Astrocyte (in vitro differentiated cells and primary cell): ENCODE measurements at regions not wholly inside any gene's neighbourhood (a gene's known extent, or its start where the extent isn't known, plus 50 kb on each side); places are given as distances from the start of the nearest gene placed in this dataset.
"Not testable (repeated sequence)": the region's sequence is repeated elsewhere in the genome, so short reads cannot be mapped to it uniquely, and the experiment has no call there.

Source experiments
- DNase-seq: peaks from one replicate; pipeline ENCODE4 v3.0.0-alpha.2; 2010; ENCODE audit warnings: low read depth
- FAIRE-seq: peaks from 2 replicates; lab custom pipeline; 2011; peaks lifted over from hg19 to GRCh38; lab: Jason Lieb, UNC
- H2AFZ ChIP-seq: 2 replicates; pipeline ENCODE4 v1.6.0; 2012; ENCODE audit warnings: low read depth, low read length, inconsistent platforms
- H3K27ac ChIP-seq: 2 replicates; pipeline ENCODE4 v1.5.1; 2011; ENCODE audit warnings: low read depth, low read length, inconsistent platforms
- H3K27me3 ChIP-seq: 2 replicates; pipeline ENCODE4 v1.6.0; 2011; ENCODE audit warnings: low read length, inconsistent platforms; ENCODE audit not compliant: insufficient read depth
- H3K36me3 ChIP-seq: 2 replicates; pipeline ENCODE4 v1.5.1; 2011; ENCODE audit warnings: low read length, inconsistent platforms; ENCODE audit not compliant: insufficient read depth
- H3K4me1 ChIP-seq: 2 replicates; pipeline ENCODE4 v1.5.1; 2011; ENCODE audit warnings: low read length, inconsistent platforms; ENCODE audit not compliant: insufficient read depth
- H3K4me2 ChIP-seq: 2 replicates; pipeline ENCODE4 v1.6.0; 2012; ENCODE audit warnings: low read length, inconsistent platforms
- H3K4me3 ChIP-seq: 2 replicates; pipeline ENCODE4 v1.5.1; 2011; ENCODE audit warnings: low read depth, mild to moderate bottlenecking, low read length, inconsistent platforms; ENCODE audit not compliant: insufficient read depth
- H3K79me2 ChIP-seq: 2 replicates; pipeline ENCODE4 v1.6.0; 2012; ENCODE audit warnings: mild to moderate bottlenecking, low read length, inconsistent platforms; ENCODE audit not compliant: insufficient read depth
- H3K9ac ChIP-seq: 2 replicates; pipeline ENCODE4 v1.6.0; 2012; ENCODE audit warnings: mild to moderate bottlenecking, low read length, inconsistent platforms
- H3K9me3 ChIP-seq: 2 replicates; pipeline ENCODE4 v1.5.1; 2012; ENCODE audit warnings: low read depth, mild to moderate bottlenecking, low read length, inconsistent platforms; ENCODE audit not compliant: insufficient read depth
- H4K20me1 ChIP-seq: 2 replicates; pipeline ENCODE4 v1.6.0; 2012; ENCODE audit warnings: low read length, inconsistent platforms; ENCODE audit not compliant: insufficient read depth
- H3K27ac Mint-ChIP-seq: one replicate; pipeline ENCODE4 v1.8.0; 2021; ENCODE audit warnings: mild to moderate bottlenecking, mixed read lengths; ENCODE audit not compliant: unreplicated experiment
- H3K27me3 Mint-ChIP-seq: one replicate; pipeline ENCODE4 v1.8.0; 2021; ENCODE audit warnings: low read depth, mixed read lengths; ENCODE audit not compliant: unreplicated experiment
- H3K36me3 Mint-ChIP-seq: one replicate; pipeline ENCODE4 v1.8.0; 2021; ENCODE audit warnings: low read depth, mixed read lengths; ENCODE audit not compliant: unreplicated experiment
- H3K4me1 Mint-ChIP-seq: one replicate; pipeline ENCODE4 v1.8.0; 2021; ENCODE audit warnings: low read depth, mixed read lengths; ENCODE audit not compliant: unreplicated experiment
- H3K4me3 Mint-ChIP-seq: one replicate; pipeline ENCODE4 v1.8.0; 2021; ENCODE audit warnings: mild to moderate bottlenecking, moderate library complexity, mixed read lengths; ENCODE audit not compliant: unreplicated experiment
- H3K9me3 Mint-ChIP-seq: one replicate; pipeline ENCODE4 v1.8.0; 2021; ENCODE audit warnings: mild to moderate bottlenecking, mixed read lengths; ENCODE audit not compliant: unreplicated experiment
- EZH2 ChIP-seq: IDR thresholded peaks from 2 replicates; pipeline ENCODE4 v1.6.1; 2012; ENCODE audit warnings: mild to moderate bottlenecking, low read length, inconsistent platforms; ENCODE audit not compliant: insufficient read depth
- TF ChIP-seq, protein P1 (sequence below): IDR thresholded peaks from 2 replicates; pipeline ENCODE4 v1.5.1; 2011; ENCODE audit warnings: low read depth, mild to moderate bottlenecking, inconsistent platforms, low read length, moderate library complexity; ENCODE audit not compliant: insufficient read depth

DNA sequence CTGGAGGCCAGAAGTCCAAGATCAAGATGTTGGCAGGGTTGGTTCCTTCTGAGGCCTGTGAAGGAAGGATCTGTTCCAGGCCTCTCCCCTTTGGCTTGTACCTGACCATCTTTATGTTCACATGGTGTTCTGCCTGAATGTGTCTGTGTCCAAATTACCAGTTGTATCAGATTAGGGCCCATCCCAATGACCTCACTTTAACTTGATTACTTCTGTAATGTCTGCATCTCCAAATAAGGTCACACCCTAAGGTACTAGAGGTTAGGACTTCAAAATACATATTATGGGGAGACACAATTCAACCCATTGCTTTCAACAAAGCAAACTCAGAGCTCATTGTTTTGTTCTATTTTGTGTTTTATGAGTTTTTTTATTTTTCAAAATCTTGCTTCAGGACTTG lies 75.7 kb downstream of the TNFAIP3 start:
- FAIRE-seq (no peak), DNase-seq (no peak)
- Mint-ChIP-seq H3K9me3 (peaks cover 2% of the 10 kb centered on the region), H3K27ac (no peak overlapping the region), H3K27me3 (peaks cover 5% of the 10 kb centered on the region), H3K4me1 (peaks cover 5% of the 10 kb centered on the region), H3K4me3 (no peak overlapping the region), H3K36me3 (no peaks in the 10 kb centered on the region)
- Histone ChIP-seq H3K36me3 (no peaks in the 10 kb centered on the region), H3K79me2 (no peaks in the 10 kb centered on the region), H3K27me3 (peaks cover 3% of the 10 kb centered on the region), H3K27ac (no peak overlapping the region), H2AFZ (no peak overlapping the region), H3K4me2 (no peak overlapping the region), H4K20me1 (no peaks in the 10 kb centered on the region), H3K9ac (no peak overlapping the region), H3K9me3 (no peaks in the 10 kb centered on the region), H3K4me1 (no peaks in the 10 kb centered on the region), H3K4me3 (no peak overlapping the region)
- no peak for TF ChIP-seq EZH2
- TF ChIP-seq, protein P1, sequence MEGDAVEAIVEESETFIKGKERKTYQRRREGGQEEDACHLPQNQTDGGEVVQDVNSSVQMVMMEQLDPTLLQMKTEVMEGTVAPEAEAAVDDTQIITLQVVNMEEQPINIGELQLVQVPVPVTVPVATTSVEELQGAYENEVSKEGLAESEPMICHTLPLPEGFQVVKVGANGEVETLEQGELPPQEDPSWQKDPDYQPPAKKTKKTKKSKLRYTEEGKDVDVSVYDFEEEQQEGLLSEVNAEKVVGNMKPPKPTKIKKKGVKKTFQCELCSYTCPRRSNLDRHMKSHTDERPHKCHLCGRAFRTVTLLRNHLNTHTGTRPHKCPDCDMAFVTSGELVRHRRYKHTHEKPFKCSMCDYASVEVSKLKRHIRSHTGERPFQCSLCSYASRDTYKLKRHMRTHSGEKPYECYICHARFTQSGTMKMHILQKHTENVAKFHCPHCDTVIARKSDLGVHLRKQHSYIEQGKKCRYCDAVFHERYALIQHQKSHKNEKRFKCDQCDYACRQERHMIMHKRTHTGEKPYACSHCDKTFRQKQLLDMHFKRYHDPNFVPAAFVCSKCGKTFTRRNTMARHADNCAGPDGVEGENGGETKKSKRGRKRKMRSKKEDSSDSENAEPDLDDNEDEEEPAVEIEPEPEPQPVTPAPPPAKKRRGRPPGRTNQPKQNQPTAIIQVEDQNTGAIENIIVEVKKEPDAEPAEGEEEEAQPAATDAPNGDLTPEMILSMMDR: no peak

DNA sequence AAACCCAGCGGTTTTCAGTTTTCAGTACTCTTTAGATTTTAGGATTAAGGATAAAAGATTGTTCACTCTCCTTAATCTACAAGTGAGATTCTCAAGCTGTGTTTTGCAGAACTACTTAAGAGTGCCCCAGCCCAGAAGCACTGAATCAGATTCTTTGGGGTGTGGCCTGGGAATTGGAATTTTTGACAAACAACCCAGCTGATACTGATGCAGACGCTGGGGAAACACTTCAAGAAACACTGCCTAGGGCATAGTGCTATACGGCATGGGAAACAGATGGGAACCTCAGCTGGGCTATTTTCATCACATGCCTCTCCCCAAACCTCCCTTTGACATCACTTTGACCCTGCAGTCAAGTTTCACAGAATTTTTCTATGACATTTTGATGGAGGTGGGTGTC lies 77.3 kb downstream of the TNFAIP3 start:
- not testable (repeated sequence) for H4K20me1 ChIP-seq, H3K79me2 ChIP-seq, H3K27ac Mint-ChIP-seq, FAIRE-seq, H2AFZ ChIP-seq, H3K36me3 Mint-ChIP-seq, H3K9ac ChIP-seq, H3K27me3 Mint-ChIP-seq, H3K4me1 ChIP-seq, H3K9me3 ChIP-seq, H3K27ac ChIP-seq, H3K4me1 Mint-ChIP-seq, H3K4me3 ChIP-seq, H3K4me2 ChIP-seq, H3K4me3 Mint-ChIP-seq, H3K27me3 ChIP-seq, DNase-seq, H3K36me3 ChIP-seq, H3K9me3 Mint-ChIP-seq

DNA sequence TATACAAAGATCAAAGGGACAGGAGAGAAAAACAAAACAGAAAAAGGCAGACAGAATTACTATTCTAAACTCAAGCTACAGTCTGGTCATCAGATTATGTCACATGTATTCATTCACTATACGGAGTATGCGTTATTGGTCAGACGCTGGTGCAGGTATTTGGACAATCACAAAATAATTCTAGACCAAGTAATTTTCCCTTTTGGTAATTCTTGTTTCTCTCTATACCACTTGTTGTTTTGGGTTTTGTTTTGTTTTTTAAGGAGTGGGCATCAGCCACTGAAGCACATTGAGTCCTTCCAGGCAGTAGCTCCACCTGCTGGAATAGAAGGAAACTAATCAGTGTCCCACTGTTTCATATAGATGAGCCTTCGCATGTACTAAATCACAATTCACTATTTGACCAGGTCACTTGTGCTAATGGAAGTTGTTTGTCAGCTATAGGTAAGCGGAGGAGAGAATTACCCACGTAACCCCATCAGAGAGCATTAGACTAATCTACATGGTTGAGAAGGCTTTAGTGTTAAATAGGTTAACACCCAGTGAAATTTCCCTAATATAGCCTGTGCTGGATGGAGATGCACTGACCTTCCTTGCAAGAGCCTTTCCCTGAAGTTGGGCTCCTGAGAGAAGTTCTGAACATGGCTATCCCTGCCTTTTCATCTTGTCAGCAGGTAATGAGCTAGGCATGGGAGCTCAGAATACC lies 77.9 kb downstream of the TNFAIP3 start:
- Histone ChIP-seq H3K4me2 (no peak overlapping the region), H3K27me3 (peaks cover 6% of the 10 kb centered on the region), H3K9me3 (no peaks in the 10 kb centered on the region), H3K36me3 (no peaks in the 10 kb centered on the region), H3K4me1 (no peaks in the 10 kb centered on the region), H2AFZ (no peak overlapping the region), H3K27ac (no peak overlapping the region), H3K9ac (no peak overlapping the region), H3K4me3 (no peak overlapping the region), H3K79me2 (no peaks in the 10 kb centered on the region), H4K20me1 (no peaks in the 10 kb centered on the region)
- H3K4me1 Mint-ChIP-seq: peaks cover 5% of the 10 kb centered on the region
- no peak for DNase-seq
- peaks cover 5% of the 10 kb centered on the region for H3K27me3 Mint-ChIP-seq
- peak; percentile 92 for FAIRE-seq
- H3K9me3 Mint-ChIP-seq: peaks cover 2% of the 10 kb centered on the region
- H3K36me3 Mint-ChIP-seq: no peaks in the 10 kb centered on the region
- H3K4me3 Mint-ChIP-seq: no peak overlapping the region
- H3K27ac Mint-ChIP-seq: no peak overlapping the region
- TF ChIP-seq, protein P1: peak; percentile 83
- no peak for TF ChIP-seq EZH2
